ENCODE measurements at regions not wholly inside any gene's neighbourhood (a gene's known extent, or its start where the extent isn't known, plus 50 kb on each side); places are given as distances from the start of the nearest gene placed in this dataset.

DNA sequence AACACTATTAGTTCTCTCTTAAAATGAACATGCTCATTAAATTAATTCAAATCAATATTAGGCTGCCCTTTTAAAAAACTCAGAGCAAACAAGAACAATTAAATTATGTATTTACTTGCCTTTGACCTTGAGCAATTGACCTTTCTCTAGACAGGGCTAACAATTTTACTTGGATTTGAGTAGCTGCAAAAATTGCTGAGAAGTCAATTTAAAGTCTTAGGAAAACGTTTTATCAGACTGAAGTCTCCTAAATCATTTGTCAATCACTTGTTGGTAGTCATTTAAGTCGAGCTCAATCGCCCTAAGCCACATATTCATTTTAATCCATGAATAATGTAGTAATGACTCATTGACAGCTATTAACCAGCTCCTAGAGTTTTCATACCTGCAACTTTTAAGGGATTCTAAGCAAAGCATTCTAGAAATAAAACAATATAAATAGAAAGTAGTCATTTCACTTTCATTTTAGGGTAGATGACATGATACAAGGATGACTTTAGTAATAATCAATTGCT lies 84.9 kb upstream of the SEC61G start:
- DNase-seq (ENCODE audit: low read depth in 3 of 3, low spot score in 2 of 3) = no peak

DNA sequence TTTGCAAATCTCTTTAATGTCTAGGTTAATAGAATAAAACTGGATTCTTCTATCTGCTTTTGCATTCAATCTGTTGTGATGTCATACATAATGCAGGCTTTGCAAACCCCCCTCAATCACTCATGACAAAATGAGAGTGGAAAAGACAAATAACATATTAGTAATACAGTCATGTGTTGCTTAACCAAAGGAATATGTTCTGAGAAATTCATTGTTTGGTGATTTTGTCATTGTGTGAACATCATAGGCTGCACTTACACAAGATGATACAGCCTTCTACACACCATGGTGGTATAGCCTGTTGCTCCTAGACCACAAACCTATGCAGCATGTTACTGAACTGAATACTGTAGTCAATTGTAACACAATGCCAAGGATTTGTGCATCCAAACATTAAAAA lies 87.3 kb upstream of the SEC61G start:
- DNase-seq (ENCODE audit: low read depth in 3 of 3, low spot score in 2 of 3) = no peak

DNA sequence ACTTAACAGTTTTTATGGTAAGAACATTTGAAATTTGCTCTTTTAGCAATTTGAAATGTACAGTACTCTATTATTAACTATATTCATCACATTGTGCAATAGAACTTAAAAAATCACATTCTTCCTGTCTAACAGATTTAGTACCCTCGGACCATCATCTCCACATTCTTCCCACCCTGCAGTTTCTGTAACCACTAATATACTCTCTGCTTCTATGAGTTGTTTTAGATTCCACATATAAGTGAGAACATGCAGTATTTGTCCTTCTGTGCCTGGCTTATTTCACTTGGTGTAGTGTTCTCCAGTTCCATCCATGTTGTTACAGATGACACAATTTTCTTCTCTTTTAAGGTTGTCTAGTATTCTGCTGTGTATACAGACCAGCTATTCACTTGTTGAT lies 88.9 kb upstream of the SEC61G start:
- no peak for DNase-seq (ENCODE audit: low read depth in 3 of 3, low spot score in 2 of 3)

DNA sequence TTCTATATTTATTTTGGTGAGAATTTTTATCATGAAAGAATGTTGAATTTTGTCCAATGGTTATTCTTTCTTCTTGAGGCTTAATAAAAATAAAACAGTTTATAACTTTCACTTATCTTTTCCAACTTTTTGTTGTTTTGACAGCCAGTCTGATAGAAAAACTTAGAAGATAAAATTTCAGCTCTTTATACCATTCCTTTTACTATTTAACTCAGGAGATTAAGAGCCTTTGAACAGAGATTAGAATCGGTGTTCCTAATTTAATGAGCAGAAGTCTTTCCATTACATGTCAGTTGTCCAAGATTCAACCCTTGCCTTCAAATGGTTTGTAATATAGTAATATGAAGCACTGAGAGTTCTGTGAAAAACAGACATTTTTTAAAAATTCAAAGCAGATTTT lies 97.8 kb upstream of the SEC61G start:
- no peak for DNase-seq (ENCODE audit: low read depth in 3 of 3, low spot score in 2 of 3)

DNA sequence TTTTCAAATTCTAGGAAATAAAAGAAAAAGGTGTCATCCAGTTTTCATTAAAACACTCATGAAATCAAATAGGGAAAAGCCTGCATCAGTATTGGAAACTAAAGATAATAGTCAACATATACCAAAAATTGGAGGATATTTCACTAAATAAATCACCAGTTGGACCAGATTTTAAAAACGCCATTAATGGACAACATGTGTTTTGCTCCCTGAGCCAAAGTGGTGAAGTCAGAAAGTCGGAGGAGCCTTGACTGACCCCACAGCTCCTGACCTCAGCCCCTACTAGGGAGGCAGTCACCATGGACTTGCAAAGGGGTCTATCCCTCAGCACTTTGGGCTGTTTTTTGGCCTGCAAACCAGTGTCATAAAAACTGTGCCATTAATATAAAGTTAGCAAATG lies 98.3 kb upstream of the SEC61G start:
- no peak for DNase-seq (ENCODE audit: low read depth in 3 of 3, low spot score in 2 of 3)

DNA sequence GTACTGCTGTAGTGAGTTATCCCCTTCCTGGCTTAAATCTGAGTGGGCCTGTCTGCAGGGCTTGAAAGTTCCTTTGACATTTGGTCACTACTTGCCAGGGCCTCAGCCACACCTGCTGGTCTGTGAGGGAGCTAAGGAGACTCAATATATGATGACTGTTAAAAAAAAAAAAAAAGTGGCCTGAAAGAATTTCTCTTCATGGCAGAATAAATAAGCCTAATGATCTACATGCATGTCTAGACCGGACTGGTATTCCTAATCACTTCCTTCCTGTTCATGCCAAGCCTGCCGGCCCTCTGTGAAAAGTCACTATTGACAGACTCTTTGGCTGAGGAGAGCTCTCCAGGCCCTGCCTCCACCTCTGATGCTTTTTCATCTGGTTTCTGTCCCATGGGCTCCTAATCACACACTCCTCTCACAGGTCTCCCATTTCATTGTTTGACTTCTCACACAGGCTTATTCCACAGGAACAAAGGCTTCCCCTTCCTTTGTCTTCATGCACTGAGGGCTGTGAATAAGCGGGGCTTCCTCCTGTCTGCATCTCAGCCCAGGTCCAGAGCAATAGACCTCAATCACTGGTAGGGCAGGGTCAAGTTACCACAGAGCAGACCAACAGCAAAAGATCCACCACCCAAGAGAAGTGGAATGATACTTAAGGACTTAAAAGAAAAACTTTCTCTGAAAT lies 99.1 kb upstream of the SEC61G start:
- no peak for DNase-seq (ENCODE audit: low read depth in 3 of 3, low spot score in 2 of 3)

DNA sequence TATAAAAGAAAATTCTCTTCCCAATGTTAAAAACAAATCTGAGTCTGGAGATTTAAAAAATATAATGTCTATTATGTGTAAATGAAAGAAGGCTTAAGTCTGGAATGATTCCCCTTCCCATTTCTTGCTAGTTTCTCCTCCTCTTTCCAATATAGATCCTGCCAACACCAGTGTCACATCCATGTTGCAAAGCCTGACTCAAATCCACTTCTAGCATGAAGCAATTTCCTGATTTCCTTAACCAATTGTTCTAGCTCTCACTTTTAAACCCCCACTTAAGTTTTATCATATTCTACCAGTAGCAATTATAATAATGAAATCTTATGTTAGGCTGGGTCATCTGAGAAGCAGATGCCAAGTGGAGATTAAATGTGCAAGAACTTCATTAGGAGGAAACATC lies 100.1 kb upstream of the SEC61G start:
- no peak for DNase-seq (ENCODE audit: low read depth in 3 of 3, low spot score in 2 of 3)

DNA sequence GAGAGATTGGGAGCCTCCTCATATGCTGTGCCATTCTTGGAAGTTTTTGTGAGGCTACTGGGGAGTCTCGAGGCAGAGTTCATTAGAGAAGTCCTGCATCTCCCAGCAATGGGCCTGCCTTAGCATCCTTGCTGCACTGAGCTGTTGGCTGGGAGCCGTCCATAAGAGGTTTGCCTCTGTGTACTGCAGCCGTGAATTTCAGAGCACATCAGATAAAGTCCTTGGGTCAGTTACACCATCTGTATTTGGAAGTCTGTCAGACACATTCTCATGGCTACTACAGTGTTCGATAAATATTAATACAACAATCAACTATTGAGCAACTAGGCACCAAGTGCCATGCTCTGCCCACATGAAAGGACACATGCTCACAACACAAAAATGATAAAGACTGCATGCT lies 100.5 kb upstream of the SEC61G start:
- DNase-seq (ENCODE audit: low read depth in 3 of 3, low spot score in 2 of 3) = no peak

DNA sequence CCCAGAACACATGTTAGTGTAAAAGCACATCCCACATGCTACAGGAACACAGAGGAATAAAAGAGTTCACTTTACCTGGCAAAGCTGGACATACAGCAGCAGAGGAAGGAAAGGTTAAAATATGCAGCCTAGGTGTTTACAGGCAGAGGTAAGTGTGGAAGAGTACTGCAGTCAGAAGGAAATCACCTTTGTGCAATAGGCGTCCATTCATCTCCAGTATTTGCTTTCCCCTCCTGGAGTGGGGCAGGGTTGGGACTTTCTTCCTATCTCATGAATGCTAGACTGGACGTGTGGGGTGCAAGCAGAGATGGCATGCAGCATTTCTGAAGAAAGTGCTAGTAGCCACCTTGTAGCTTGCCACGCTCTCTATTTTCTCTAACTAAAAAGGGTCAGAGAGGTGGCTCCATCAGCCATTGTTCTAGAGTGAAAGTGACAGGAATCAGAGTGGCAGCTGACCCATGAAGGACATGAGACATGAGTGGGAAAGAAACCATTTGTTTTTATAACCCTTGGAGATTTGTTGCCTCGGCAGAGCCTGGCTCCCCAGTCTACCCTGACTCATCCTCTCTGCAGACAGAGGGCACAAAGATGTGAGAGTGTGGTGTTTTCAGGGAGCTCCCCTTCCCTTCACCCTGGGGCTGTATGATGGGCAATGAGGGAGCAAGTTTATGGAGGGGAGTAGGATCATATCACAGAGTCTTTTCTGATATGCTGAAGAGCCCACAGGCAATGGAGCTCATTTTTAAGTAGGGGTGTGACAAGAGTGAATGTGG lies 101.2 kb upstream of the SEC61G start:
- DNase-seq (ENCODE audit: low read depth in 3 of 3, low spot score in 2 of 3) = no peak

DNA sequence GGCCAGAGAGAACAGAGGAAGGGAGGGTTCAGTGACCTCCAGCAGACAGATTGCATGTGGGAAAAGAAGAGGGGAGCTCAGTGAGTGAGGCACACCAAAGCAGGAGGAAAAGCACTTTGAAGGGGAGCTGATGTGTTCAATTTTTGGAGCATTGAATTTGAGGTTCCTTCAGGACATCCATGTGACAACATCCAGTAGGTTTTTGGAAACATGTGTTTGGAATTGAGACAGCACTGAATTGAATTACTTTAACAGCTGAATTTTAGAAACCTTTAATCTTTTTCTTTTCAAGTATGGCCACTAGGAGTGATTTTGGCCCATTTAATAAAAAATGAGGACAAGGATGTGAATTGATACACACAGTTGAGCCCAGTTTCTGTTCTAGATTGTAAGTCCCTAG lies 101.8 kb upstream of the SEC61G start:
- no peak for DNase-seq (ENCODE audit: low read depth in 3 of 3, low spot score in 2 of 3)

DNA sequence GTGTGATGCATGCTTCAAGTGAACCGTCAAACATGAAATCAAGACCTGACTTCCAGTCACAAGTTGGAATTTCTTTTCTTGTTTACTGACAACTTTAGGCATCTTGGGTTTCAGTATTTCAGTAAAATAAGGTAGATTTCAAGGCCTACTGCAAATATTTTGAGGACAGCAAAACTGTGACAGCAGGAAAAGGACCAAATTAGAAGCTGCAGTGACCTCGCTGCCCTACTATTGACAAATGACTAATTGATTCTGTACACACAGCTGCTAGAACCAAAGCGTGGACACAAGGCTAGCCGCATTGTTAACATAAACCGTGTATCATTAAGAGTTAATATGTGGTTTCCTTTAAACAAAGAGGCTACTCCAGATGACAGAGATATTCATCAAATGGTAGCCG lies 105.7 kb upstream of the SEC61G start:
- DNase-seq (ENCODE audit: low read depth in 3 of 3, low spot score in 2 of 3) = no peak

DNA sequence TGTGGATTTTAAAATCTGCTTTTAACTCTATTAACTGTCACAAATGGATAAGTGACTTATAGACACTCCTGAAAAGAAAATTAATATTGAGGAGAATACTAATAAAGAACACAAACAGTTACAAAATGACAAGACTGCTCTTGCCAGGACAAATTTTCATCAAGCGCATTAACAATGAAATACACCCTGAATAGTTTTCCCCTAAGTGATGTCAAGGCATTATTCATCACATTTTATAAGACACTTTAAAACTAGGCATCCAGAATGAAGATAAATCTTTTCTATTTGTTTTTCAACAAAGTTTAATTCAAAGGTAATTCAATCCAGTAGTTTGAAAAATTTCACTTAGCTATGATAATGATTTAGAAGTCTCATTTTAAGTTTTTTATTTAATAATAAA lies 110.5 kb upstream of the SEC61G start:
- DNase-seq (ENCODE audit: low read depth in 3 of 3, low spot score in 2 of 3) = no peak

DNA sequence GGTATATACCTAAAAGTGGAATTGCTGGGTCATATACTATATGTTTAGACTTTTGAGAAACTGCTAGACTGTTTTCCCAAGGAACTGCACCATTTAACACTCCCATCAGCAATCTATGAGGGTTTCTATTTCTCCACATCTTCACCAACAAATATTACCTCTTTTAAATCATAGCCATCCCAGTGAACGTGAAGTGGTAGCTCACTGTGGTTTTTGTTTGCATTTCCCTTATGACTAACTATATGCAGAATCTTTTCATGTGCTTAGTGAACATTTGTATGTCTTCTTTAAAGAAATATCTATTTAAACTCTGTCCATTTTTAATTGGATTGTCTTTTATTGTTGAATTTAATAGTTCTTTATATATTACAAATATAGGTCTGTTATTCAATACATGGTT lies 115.8 kb upstream of the SEC61G start:
- DNase-seq (ENCODE audit: low read depth in 3 of 3, low spot score in 2 of 3) = no peak

DNA sequence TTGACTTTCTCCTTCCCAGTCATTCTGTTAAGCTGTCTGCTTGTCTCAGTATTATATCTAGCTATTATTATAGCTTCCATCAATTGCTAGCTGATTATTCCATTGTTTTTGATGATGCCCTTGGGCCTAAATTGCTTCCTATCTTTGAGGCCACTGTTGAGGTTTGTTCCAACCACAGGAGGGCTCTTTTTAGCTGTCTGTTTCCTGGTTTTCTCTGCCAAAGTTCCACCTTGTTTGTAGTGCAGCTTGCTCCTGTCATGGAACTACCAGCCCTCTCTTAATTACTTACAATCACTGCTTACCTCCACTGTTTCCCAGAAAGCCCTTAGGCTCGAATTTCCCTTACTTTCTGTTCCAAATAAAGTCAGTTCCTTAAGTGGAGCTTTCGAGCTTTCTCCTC lies 118.7 kb upstream of the SEC61G start:
- no peak for DNase-seq (ENCODE audit: low read depth in 3 of 3, low spot score in 2 of 3)

DNA sequence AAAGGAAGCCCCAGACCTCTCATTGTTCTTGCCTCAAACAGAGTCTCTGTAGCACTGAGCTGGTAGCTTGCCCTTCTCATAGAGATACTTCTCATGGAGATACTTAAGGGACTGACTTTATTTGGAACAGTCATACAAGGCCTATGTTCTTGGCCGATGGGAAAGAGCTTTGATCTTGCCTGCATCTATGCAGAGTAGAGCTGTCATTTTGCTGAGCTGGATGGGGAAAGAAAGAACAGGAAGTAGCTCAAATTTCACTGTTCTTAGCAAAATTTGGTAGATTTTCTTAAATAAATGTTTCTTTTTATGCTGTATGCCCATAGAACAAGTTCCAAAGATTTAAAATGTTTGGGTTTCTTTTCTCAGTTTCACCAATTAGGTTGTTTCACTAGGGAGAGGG lies 119.3 kb upstream of the SEC61G start:
- DNase-seq (ENCODE audit: low read depth in 3 of 3, low spot score in 2 of 3) = no peak

DNA sequence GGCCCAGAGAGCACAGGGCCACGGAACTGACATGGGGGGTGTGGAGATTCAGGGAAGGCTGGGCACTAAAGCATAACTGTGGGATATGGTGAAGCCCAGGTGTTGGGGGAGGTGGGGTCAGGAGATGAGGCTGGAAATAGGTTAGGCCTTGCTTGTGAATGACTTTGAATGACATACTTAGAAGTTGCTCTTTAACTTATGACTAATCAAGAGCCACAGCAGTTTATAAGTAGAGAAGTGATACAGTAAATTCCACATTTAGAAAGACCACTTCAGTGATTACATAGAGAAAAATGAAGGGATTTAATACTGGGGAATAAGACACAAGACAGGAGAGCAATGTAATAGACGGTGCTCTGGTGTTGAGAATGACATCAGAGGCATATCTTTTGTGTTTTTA lies 120.8 kb upstream of the SEC61G start:
- DNase-seq (ENCODE audit: low read depth in 3 of 3, low spot score in 2 of 3) = no peak

DNA sequence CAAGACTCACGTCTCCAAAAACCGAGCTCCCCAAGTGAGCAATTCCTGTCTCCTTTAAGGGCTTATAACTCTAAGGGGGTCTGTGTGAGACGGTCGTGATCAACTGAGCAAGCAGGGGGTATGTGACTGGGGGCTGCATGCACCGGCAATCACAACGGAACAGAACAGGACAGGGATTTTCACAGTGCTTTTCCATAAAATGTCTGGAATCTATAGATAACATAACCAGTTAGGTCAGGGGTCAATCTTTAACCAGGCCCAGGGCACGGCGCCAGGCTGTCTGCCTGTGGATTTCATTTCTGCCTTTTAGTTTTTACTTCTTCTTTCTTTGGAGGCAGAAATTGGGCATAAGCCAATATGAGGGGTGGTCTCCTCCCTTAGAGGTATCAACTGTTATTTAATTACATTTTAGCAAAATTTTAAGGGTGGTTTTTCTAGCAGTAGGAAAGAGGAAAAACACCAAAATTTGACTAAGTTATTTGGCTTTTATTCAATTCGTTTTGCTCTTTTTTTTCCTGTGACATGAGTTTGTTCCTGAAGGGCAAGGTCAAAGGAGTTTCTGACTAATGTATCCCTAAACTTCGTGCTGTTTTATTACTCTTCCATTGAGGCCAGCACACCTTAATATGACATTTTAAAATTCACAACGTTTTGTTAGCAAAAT lies 121.4 kb upstream of the SEC61G start:
- no peak for DNase-seq (ENCODE audit: low read depth in 3 of 3, low spot score in 2 of 3)

DNA sequence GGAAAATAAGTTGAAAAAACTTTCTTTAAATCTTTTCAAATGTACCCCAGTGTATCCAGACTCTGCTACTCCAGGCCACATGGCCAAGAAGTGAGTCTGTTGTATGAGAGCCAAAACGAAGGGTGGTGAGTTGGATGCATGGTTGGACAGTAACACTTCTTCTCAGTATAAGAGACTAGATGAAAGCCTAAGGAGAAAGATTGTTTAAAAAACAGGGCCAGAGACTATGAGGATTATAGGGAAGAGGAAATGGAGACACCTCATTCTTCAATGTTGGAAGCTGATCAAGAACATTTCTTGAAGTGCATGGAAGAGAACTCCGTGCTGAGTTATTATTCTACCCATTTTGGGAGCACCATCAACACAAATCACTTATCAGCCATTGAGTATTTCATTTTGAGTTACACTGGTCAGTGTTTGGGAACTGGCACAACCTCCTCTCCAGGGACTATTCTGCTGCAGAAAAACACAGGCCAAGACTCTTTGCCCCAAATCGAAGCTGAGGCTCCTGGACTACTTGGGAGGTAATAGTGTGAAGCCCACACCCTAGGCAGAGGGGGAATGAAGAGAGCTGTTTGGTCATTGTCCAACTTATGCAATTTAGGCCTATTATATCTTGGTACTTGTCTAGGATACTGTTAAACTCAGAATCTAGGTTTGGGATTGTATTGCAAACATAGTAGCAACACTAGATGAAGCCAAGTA lies 123.0 kb upstream of the SEC61G start:
- DNase-seq (ENCODE audit: low read depth in 3 of 3, low spot score in 2 of 3) = no peak

DNA sequence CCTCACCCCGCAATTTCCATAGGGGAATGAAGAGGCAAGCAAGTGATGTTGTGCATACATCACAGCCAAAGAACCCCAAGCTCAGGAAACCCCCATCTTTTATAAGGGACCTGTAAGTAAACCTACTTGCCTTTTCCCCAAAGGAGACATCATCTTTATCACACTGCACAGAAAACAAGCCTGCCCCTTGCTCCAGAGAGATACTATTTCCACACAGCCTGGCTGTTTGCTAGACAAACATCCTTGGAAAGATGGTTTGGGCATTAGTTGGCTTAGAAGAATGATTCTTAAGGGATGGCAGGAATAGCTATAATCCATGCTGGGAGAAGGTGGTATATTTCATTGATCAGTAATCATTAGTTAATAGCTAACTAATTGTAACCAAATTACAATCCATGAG lies 123.7 kb upstream of the SEC61G start:
- DNase-seq (ENCODE audit: low read depth in 3 of 3, low spot score in 2 of 3) = no peak

DNA sequence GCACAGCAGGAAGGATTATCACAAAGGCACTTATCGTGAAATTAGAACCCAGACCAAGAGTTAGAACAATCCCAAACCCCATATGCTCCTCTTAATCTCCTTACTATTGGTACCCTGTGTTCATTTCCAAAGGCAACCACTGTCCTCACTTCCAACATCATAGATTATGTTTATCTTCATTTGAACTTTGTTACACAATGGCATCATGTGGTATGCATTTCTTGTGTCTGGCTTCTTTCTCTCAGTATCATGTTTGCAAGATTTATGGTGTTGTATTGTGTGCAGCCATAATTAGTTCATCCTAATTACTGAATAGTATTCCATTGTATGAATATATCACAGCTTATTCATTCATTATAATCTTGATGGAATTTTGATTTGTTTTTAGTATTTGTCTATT lies 124.6 kb upstream of the SEC61G start:
- no peak for DNase-seq (ENCODE audit: low read depth in 3 of 3, low spot score in 2 of 3)

DNA sequence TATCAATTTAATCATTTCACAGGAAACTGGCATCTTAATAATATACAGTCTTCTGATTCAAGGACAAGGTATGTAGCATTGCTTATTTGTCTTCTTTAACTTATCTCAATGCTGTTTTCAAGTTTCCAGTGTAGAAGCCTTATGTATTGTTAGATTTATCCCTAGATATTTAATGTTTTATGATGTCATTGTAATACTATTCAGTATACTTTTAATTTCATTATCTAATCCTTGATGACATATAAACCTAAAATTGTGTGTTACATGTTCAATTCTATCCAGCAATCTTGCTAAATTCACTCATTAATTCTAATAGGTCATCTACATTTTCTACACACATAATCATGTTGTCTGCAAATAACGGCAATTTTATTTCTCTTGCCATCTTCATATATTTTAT lies 126.3 kb upstream of the SEC61G start:
- DNase-seq (ENCODE audit: low read depth in 3 of 3, low spot score in 2 of 3) = no peak
